ENCODE measurements at regions not wholly inside any gene's neighbourhood (a gene's known extent, or its start where the extent isn't known, plus 50 kb on each side); places are given as distances from the start of the nearest gene placed in this dataset.

GRCh38 chr1:98176414-98176813, 255.6 kb upstream of the DPYD start:
- Histone ChIP-seq H3K4me1 (ENCODE audit: insufficient read depth, low read length, poor library complexity, severe bottlenecking) (peaks cover 7% of the 10 kb centered on the region), H3K9me3 (ENCODE audit: low read depth, low read length, poor library complexity, severe bottlenecking) (no peaks in the 10 kb centered on the region), H3K36me3 (ENCODE audit: insufficient read depth, low read length, poor library complexity, severe bottlenecking) (no peaks in the 10 kb centered on the region), H3K27me3 (replicated peaks; ENCODE audit: insufficient read depth, low read depth, low read length, poor library complexity) (no peaks in the 10 kb centered on the region), H3K4me3 (ENCODE audit: low read depth, low read length, poor library complexity, severe bottlenecking) (no peak overlapping the region), H3K27ac (ENCODE audit: low read depth, low read length, poor library complexity, severe bottlenecking) (no peak overlapping the region)
- ChIA-PET CTCF (no interaction called here), POLR2A (ENCODE audit: low non-redundant PET) (no interaction called here)
- TF ChIP-seq EZH2 (IDR thresholded peaks at IDR 0.05; ENCODE audit: borderline replicate concordance, low read depth, low read length, poor library complexity, severe bottlenecking) (no peak), CTCF (conservative IDR thresholded peaks at IDR 0.05; ENCODE audit: low read depth, low read length) (no peak)
- intact Hi-C loops (cut with micrococcal nuclease; ENCODE audit: unreplicated experiment): loop anchor here (10.0 kb wide), 1 partner anchor 62 kb away; no protein-coding TSS in a partner anchor
- no peak for DNase-seq (ENCODE audit: low spot score)
- no TSS peak for BruUV-seq (replicated peaks)

- Histone ChIP-seq H3K27me3 (replicated peaks; ENCODE audit: insufficient read depth, low read depth, low read length, poor library complexity) (no peaks in the 10 kb centered on the region), H3K27ac (ENCODE audit: low read depth, low read length, poor library complexity, severe bottlenecking) (no peak overlapping the region), H3K9me3 (ENCODE audit: low read depth, low read length, poor library complexity, severe bottlenecking) (no peaks in the 10 kb centered on the region), H3K4me1 (ENCODE audit: insufficient read depth, low read length, poor library complexity, severe bottlenecking) (peaks cover 10% of the 10 kb centered on the region), H3K36me3 (ENCODE audit: insufficient read depth, low read length, poor library complexity, severe bottlenecking) (no peaks in the 10 kb centered on the region), H3K4me3 (ENCODE audit: low read depth, low read length, poor library complexity, severe bottlenecking) (no peak overlapping the region)
- POLR2A ChIA-PET (ENCODE audit: low non-redundant PET): no interaction called here
- CTCF ChIA-PET: no interaction called here
- intact Hi-C loops (cut with micrococcal nuclease; ENCODE audit: unreplicated experiment): loop anchor here (10.0 kb wide), 1 partner anchor 58 kb away; no protein-coding TSS in a partner anchor
- no peak for DNase-seq (ENCODE audit: low spot score)
- BruUV-seq (replicated peaks): no TSS peak
- TF ChIP-seq EZH2 (IDR thresholded peaks at IDR 0.05; ENCODE audit: borderline replicate concordance, low read depth, low read length, poor library complexity, severe bottlenecking) (no peak), CTCF (conservative IDR thresholded peaks at IDR 0.05; ENCODE audit: low read depth, low read length) (no peak)
Measured at GRCh38 chr1:98172578-98172977, 251.7 kb upstream of the DPYD start.

GRCh38 chr1:98172022-98172421, 251.2 kb upstream of the DPYD start:
- H3K27ac ChIP-seq (ENCODE audit: low read depth, low read length, poor library complexity, severe bottlenecking): no peak overlapping the region
- TF ChIP-seq EZH2 (IDR thresholded peaks at IDR 0.05; ENCODE audit: borderline replicate concordance, low read depth, low read length, poor library complexity, severe bottlenecking) (no peak), CTCF (conservative IDR thresholded peaks at IDR 0.05; ENCODE audit: low read depth, low read length) (no peak)
- no peaks in the 10 kb centered on the region for H3K9me3 ChIP-seq (ENCODE audit: low read depth, low read length, poor library complexity, severe bottlenecking)
- no peaks in the 10 kb centered on the region for H3K36me3 ChIP-seq (ENCODE audit: insufficient read depth, low read length, poor library complexity, severe bottlenecking)
- ChIA-PET POLR2A (ENCODE audit: low non-redundant PET) (no interaction called here), CTCF (no interaction called here)
- no peak overlapping the region for H3K4me3 ChIP-seq (ENCODE audit: low read depth, low read length, poor library complexity, severe bottlenecking)
- BruUV-seq (replicated peaks): no TSS peak
- intact Hi-C loops (cut with micrococcal nuclease; ENCODE audit: unreplicated experiment): loop anchor here (10.0 kb wide), 1 partner anchor 57 kb away; no protein-coding TSS in a partner anchor
- H3K4me1 ChIP-seq (ENCODE audit: insufficient read depth, low read length, poor library complexity, severe bottlenecking): peaks cover 10% of the 10 kb centered on the region
- no peak for DNase-seq (ENCODE audit: low spot score)
- no peaks in the 10 kb centered on the region for H3K27me3 ChIP-seq (replicated peaks; ENCODE audit: insufficient read depth, low read depth, low read length, poor library complexity)

All from A673 (cell line).